NCI-H82 treated with DMSO at 0.1 percent for 48 hours (cell line): ENCODE measurements at regions not wholly inside any gene's neighbourhood (a gene's known extent, or its start where the extent isn't known, plus 50 kb on each side); places are given as distances from the start of the nearest gene placed in this dataset.

ENCODE experiments used
- DNase-seq: peaks from one replicate; lab custom pipeline; 2025; ENCODE audit not compliant: unreplicated experiment; lab: John Stamatoyannopoulos, UW

DNA sequence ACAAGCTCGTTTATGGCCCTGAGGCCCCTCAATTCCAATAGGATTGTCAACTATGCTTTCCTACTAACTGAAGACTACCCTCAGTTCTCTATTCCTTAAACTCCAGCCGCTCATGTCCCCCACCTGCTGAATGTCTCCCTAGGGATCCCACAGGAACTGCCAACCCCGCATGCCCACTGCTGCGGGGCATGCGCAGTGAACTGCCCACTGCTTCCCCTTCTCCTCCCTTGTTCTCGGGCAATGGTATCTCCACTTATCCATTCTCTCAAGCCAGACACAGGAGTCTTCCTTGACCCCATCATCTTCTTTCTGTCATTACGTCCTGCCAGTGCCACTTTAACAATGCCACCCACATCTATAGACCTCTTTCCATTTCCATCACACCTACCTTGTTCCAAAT is 90.0 kb downstream of the FGF18 start:
- no peak for DNase-seq

DNA sequence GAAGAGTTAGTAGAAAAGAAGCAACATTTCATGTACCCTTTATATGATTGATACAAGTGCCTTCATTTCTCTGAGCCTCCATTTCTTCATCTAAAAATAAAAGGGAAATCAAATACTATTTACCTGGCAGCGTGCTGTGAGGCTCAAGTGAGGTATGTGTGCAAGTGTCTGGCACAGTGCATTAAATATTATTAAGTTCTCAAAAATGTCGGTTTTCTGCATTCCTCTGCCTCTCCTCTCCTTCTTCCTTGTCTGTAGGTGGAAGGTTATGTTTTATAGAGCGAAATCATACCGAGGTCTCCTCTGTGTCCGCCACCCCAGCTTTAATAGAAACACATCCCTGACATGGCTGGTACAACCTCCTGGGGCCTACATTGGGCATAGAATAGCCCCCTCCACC is 93.0 kb downstream of the FGF18 start:
- no peak for DNase-seq

DNA sequence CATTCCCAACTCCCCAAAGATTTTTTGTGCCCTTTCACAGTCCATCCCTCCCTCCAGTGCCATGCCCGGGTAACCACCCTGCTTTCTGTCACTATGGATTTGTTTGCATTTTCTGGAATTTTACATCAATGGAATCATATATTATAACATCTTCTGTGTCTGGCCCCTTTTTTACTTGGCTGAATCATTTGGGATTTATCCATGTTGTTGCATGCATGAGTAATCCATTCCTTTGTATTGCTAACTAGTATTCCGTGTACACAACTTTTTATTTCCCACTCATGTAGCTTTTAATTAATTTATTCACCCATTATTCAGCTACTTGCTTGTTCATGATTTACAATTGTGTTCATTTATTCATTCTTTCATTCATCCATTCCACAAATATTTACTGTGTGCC is 94.1 kb downstream of the FGF18 start:
- no peak for DNase-seq

DNA sequence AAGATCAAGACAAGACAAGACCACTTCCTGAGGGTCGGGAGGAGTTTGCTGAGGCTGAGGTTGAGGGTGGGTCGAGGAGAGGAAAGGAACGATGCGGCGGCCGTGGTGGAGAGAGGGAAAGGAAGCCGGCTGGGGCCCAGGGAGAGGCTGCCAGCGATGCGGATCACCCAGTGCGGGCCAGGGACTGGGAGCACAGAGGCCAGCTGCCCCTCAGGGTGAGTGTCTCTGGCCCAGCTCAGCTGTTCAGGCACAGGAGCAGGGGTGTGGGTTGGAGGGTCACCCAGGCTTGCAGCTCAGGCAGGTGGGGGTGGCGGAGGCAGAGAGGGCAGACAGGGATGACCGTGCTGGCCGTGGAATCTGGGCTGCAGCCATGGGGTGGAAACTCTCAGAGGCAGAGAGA is 99.5 kb downstream of the FGF18 start:
- DNase-seq: no peak

DNA sequence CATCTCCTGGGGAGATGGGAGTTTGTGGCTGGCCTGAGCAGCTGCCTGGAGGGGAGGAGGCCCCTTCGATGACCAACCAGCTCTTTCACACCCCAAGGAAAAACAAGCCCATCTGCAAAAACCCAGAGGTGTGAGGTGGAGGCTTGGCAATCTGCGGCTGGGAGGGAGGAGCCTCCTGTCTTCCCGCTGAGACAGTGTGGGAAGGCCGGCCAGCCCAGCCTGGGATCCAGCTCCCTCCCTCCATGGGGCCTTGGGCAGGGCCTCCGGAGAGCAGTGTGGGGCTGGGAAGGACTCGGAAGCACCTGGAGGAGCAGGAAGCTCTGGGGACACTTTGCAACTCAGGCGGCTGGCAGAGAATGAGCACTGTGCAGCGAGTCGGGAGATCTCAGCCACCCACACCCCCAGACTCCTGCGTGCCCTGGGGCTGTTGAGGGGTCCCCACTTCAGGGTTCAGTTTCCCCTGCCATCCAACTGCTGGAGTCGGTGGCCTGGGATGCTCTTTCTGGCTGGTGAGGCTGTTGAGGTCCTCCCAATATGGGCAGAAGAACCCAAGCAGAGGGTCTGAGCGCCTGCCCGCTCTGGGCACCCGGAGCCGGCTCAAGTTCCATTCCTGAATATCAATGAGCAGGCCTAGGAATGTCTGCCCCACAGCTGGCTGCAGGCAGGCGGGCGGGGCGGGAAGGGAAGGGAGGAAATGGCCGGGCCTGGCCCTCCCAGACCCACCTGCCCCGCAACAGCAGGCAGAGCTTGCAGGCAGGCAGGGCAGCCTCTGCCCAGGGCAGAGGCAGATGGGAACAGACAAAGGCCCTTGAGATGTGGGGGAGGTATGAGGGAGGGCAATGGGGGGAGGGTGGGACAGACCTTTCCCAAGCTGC is 101.1 kb downstream of the FGF18 start:
- no peak for DNase-seq

DNA sequence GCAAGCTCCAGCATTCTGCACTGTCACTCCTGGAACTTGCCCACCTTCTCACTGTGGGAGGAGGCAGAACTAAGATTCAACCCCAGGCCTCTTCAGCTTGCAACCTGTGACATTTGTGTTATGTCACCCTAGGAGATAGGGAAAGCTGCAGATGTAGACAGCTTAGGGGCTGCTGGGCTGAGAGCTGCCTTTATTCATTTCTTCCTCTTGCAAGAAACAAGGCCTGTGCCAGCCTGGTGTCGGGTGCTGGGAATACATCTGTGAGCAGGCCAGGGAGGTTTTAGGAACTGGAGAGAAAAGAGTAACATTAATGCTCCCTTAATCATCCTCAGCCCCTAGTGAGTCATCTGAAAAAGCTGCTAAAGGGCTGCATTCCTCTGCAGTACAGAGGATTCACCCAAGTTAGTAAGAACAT is 101.8 kb downstream of the FGF18 start:
- DNase-seq: no peak

DNA sequence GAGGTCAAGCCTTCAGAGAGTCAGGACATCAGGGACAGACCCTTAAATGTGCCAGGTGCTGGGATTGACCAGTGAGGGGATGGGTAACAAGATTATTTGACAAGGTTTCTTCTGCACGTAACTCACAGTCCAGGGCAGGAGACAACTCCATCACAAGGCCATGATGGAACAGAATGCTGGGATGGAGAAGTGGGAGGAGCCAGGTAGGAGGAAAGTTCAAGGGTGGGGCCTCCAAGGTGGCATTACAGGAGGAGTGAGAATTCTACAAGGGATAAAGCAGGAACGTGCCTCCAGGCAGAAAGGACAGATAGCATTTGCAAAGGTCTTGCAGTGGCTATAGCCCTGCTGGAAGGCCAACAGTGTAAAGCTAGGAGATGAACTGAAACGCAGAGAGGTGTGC is 102.2 kb downstream of the FGF18 start:
- DNase-seq: no peak

DNA sequence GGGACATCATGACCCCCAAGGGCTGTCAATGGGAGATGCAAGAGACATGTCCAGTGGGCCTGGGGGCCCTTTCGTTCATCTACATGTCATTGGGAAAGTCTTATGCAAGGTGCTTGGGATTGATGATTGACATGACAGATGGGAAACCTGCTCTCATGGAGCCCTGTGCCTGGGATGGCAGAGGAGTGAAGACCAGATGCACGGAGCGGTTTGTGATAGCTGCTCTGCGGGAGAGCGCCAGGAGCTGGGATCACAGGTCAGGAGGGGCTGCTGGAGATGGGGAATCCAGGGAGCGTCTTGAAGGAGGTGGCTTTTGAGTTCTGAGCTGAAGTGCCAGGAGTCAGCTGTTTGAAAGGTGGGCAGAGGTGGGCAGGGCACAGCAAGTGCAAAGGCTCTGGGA is 104.3 kb downstream of the FGF18 start:
- DNase-seq: no peak

DNA sequence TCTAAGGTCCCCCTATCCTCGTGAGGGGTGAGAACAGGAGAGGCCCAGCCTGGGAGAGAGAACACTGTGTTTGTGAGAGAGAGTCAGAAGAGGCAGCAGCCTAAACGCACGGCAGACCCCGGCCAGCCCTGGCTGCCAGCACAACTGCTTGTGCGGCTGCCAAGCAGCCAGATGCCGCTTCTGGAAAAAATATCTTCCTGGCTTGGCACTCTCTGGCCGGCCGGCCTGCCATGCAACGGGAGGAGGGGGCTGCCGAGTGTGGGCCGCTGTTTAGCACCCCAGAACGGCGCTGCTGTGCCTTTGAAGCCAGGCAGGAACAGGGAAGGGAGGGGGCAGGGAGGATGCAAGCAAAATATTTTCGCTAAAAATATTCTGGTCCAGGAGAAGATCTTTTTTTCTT is 105.0 kb downstream of the FGF18 start:
- no peak for DNase-seq

DNA sequence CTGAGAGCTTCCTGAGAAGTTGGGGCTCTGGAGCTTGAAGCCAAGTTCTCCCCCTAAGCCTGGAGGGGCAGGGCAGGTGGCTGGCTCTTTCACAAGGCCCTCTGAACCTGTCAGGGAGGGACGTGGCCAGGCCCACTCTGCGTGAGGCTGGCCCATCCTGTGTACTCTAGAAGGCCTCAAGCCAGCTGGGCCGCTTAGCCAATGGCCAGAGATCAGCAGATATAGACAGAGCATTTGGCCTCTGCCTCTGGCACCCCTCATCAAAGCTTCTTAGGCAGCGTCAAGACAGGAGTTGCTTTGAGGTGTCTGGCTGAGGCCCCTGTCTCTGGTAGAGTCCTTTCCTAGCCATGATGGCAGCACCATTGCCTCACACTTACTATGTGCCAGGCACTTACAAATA is 105.6 kb downstream of the FGF18 start:
- DNase-seq: no peak

DNA sequence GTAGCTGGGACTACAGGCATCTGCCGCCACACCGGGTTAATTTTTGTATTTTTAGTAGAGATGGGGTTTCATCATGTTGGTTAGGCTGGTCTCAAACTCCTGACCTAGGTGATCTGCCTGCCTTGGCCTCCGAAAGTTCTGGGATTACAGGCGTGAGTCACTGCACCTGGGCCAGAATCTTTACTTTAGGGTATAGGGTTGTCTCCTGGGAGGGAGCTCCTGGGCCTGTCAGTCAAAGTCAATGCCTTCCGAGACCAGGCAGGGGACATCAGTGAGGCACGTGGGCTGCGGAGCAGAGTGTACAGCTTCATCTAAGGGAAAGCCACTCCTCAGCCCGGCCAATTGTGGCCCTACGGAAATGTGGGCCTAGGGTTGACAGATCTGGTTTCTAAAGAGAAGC is 108.6 kb downstream of the FGF18 start:
- no peak for DNase-seq

DNA sequence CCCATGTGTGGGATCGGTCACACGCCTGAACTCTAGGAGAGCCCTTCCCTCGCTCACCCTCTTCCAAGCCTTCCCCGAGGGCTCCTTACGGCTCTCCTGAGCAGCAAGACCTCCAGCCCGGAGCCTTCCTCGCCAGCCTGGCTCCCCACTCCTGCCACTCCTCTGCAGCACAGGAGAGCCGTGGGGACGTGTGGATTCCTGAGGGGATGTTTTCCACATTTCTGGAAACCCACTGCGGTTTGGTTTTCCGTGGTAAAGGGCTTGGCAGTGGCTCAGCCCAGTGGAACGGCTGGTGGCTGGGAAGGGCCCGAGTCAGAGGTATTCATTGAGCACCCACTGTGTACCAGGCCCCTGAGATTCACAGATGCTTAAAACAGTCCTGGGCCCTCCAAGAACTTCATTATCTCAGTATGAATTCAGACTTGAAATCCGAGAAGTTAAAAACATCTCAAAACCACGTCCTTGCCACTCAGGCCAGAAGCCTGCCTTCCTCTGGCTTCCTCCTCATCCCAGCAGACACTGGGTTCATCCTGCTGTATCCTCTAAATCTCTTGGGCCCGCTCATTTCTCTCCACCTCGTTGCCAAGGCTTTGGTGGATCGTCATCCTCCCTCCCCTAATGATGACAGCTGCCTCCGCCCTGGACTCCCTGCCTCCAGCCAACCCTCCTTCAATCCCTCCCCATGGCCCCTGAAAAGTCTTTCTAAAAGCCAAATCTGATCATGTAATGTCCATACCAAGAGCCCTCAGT is 109.6 kb downstream of the FGF18 start:
- no peak for DNase-seq

DNA sequence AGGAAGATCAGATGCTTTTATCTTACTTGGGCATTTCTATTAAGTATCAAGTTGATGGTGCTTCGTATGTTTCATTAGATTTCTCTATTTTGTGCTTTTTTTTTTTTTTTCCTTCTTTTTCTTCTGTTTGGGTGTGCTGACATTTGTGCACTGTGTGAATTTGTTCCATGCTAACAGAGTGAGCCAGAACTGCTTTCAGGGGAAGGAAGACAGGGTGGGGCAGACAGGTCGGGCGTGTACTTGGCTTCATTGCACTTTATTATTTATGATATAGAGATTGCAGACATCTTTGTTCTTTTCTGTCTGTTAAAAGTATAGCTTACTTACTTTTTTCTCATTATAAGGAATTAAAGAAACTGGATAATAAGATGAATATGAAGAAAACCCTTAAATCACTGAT is 112.2 kb downstream of the FGF18 start:
- DNase-seq: no peak

DNA sequence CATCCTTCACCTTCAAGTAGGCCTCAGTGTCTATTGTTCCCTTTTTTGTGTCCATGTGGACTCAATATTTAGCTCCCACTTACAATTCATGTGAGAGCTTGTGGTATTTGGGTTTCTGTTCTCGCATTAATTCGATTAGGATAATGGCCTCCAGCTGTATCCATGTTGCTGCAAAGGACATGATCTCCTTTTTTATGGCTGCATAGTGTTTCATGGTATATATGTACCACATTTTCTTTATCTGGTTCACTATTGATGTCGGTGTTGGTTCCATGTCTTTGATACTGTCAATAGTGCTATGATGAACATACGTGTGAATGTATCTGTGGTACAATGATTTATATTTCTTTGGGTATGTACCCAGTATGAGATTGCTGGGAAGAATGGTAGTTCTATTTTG is 113.7 kb downstream of the FGF18 start:
- DNase-seq: no peak

DNA sequence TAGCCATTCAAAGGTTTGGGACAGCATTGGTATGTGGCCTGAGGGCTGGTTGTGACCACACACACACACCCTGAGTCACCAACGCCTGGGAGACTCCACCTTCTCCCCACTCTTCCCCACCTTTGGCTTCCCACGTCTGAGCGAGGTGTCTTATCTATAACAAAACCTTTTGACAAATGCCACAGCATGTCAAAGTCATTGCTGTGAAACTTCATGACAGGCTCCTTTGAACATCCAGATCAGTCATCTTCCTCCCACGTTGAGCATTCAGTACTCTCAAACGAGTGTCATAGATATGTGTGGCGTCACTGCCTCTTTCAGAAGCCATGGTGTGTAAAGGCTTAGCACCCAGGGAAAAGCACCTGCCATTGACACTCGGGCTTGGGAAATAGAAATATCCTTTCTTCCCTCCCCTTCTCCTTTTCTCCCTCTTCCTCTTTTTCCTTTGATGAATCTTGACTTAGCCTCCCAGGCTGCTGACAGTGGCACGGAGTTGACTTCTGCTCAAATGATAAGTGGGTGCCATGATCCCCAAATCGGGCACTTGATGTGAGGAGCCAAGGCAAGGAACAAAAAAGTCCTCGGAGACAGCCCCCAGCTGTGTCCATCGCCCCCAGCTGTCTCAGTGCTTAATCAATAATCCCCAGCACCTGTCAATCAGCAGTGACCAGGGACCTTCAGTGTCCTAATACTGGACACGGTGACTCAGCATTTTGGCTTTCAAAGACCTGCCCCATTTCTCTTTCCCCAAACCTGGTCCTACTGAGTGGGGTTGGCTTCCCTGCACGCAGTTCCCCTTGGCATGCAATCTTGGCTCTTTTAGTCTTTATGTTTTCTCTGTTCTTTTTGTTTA is 114.8 kb downstream of the FGF18 start:
- no peak for DNase-seq

DNA sequence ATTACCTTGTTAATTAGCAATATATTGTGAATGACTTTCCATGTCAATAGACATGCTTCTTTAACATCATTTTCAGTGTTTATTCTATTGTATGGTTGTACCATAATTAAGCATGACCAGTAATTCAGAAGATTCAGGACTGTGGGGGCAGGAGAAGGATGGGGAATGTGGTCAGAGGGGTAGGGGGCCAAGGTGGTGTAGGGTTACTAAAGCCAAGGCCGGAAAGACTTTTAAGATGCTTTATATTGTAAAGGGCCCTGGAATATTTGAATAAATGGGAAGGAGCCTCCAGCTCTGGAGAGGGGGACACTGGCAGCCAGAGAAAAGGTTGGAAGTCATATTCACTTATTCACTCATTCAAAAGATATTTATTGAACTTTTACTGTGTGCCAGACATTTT is 115.7 kb downstream of the FGF18 start:
- DNase-seq: no peak

DNA sequence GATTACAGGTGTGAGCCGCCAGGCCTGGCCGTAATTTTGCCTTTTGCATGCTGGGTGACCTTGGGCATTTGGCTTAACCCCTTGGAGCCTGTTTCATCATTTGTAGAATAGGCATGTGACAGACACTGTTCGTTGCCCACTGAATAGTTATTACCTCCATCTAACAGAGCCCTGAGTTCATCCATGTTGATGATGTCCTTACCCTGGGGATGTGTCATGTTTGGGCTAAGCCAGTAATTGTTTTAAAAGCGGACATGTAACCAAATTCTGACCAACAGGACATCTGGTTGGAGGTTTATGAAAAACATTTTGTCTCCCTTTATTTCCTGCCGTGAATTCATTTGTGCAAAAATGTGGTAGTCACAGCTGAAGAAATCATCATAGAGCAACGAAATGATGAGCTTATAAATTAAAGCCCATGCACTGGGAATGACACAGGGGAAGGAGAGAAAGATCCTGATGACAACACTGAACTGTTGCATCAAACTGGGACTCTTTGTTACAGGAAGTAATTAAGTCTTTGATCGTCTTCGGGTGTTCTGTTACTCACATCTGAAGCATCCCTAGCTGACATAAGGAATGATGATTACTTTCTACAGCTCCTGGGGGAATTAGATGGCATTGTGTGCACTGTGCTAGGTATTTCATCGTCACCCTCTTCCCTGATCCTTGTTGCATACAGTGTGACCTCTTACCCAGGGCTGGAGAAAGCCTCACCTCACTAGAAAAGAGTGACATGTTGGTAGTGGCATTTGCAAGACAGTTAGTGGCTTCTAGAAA is 117.8 kb downstream of the FGF18 start:
- DNase-seq: no peak

DNA sequence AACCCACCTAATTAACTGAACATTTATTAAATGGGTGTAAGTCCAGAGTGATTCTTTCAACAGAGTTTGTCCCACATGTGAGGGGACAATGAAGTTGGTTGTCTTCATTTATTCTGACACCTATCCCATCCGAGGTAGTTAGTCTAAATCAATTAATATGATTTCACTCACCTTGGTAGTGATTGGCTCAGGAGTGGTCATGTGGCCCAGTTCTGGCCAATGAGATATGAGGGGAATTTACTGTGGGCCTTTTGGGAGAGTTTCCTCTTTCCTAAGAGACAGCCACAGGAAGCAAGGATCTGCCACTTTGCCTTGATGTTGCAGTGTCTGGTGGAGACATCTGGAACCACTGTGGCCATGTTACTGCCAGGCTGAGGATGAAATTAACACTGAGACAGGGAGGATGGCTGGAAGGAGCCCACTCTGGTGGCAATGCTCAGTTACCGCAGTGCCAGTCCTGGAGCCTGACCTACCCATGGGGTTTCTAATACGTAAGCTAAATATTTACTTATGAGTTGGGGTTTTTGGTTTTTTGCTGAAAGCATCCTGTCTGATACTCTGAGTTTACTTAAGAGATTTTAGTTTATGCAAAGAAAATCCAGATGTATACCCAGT is 118.6 kb downstream of the FGF18 start:
- no peak for DNase-seq

DNA sequence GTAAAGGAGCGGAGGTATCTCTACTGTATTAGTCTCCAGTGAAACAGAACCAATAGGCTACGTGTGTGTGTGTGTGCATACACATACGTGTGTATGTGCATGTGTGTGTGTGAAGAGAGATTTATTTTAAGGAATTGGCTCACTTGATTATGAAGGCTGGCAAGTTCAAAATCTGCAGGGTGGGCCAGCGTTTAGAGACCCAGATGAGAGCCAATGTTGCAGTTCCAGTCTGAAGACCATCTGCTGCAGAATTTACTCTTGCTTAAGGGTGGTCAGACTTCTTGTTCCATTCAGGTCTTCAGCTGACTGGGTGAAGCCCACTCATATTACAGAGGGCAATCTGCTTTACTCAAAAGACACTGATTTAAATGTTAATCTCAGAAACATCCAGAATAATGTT is 119.2 kb downstream of the FGF18 start:
- no peak for DNase-seq

DNA sequence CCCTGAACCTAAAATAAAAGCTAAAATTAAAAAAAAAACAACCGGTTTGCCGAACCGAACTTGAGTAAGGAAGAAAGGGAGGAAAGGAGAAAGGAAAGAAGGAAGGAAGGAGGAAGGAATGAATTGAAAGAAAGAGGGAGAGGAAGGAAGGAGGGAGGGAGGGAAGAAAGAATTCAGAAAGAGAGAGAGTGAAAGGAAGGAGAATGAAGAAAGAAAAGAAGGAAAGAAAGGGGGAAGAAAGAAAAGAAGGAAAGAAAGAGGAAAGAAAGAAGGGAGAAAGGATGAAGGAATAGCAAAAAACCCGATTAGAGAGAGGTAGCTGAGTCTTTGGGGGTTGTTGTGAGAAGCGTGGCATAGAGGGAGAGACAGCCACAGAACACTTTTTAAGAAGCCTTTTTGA is 121.4 kb downstream of the FGF18 start:
- no peak for DNase-seq
